PC-9 (cell line): ENCODE measurements at regions not wholly inside any gene's neighbourhood (a gene's known extent, or its start where the extent isn't known, plus 50 kb on each side); places are given as distances from the start of the nearest gene placed in this dataset.

Experiments used
- BruUV-seq: library from RNA; stranded (reverse); fragments of 400-500 nt; replicated peaks from 2 replicates; lab custom pipeline; 2021; lab: Mats Ljungman, UMichigan
- CTCF ChIA-PET: fragments of 300-600 bp; sonication (Branson Sonifier 250); formaldehyde crosslinking; loops from one replicate; lab custom pipeline; 2022; ENCODE audit warnings: antibody characterized with exemption; lab: Charles Lee
- POLR2A ChIA-PET: fragments of 300-600 bp; sonication (Branson Sonifier 250); formaldehyde crosslinking; loops from one replicate; lab custom pipeline; 2022; ENCODE audit warnings: antibody characterized with exemption; ENCODE audit not compliant: unreplicated experiment; lab: Charles Lee
- DNase-seq, 2 experiments: peaks; one replicate each; pipeline versions ENCODE4 v3.0.0 to v3.0.0-alpha.2; 2015 to 2022; ENCODE audit warnings: mixed read lengths in 1 of 2
- H2AFZ ChIP-seq: fragments of 200-600 bp; sonication (generic); 2 replicates; pipeline ENCODE4 v1.8.1; 2017; ENCODE audit warnings: antibody characterized with exemption
- H3F3A ChIP-seq: fragments of 200-600 bp; sonication (generic); 2 replicates; pipeline ENCODE4 v1.8.1; 2017; ENCODE audit warnings: antibody characterized with exemption, mild to moderate bottlenecking, low read depth; ENCODE audit not compliant: insufficient read depth
- H3K27ac ChIP-seq: fragments of 200-600 bp; sonication (generic); 2 replicates; pipeline ENCODE4 v1.6.1; 2016; ENCODE audit warnings: mixed run types
- H3K27me3 ChIP-seq: fragments of 200-600 bp; sonication (generic); 2 replicates; pipeline ENCODE4 v1.6.1; 2016; ENCODE audit warnings: low read depth, mixed run types; ENCODE audit not compliant: insufficient read depth
- H3K36me3 ChIP-seq: fragments of 200-600 bp; sonication (generic); 2 replicates; pipeline ENCODE4 v1.6.1; 2016; ENCODE audit warnings: low read depth, mixed run types
- H3K4me1 ChIP-seq: fragments of 200-600 bp; sonication (generic); replicated peaks from 2 replicates; pipeline ENCODE4 v1.6.1; 2016; ENCODE audit warnings: mixed run types; ENCODE audit not compliant: insufficient read depth
- H3K4me2 ChIP-seq: fragments of 200-600 bp; sonication (generic); 2 replicates; pipeline ENCODE4 v1.6.1; 2017; ENCODE audit warnings: mixed run types
- H3K4me3 ChIP-seq: fragments of 200-600 bp; sonication (generic); 2 replicates; pipeline ENCODE4 v1.6.1; 2016; ENCODE audit warnings: mixed run types
- H3K79me2 ChIP-seq: fragments of 200-600 bp; sonication (generic); 2 replicates; pipeline ENCODE4 v1.6.1; 2017; ENCODE audit warnings: low read depth, mixed run types
- H3K9me2 ChIP-seq: fragments of 200-600 bp; sonication (generic); 2 replicates; pipeline ENCODE4 v1.8.1; 2017; ENCODE audit warnings: mild to moderate bottlenecking; ENCODE audit not compliant: insufficient read depth
- H3K9me3 ChIP-seq: fragments of 200-600 bp; sonication (generic); 2 replicates; pipeline ENCODE4 v1.8.1; 2016; ENCODE audit warnings: low read depth; ENCODE audit not compliant: insufficient read depth
- H4K20me1 ChIP-seq: fragments of 200-600 bp; sonication (generic); 2 replicates; pipeline ENCODE4 v1.8.1; 2017; ENCODE audit not compliant: insufficient read depth
- CTCF ChIP-seq: fragments of 200-600 bp; sonication (generic); conservative IDR thresholded peaks from 2 replicates; pipeline ENCODE4 v1.6.1; 2017; ENCODE audit warnings: mixed run types, antibody characterized with exemption, mild to moderate bottlenecking, moderate library complexity
- EZH2 ChIP-seq: fragments of 200-600 bp; sonication (generic); IDR thresholded peaks from 2 replicates; pipeline ENCODE4 v1.8.0; 2017; ENCODE audit warnings: antibody characterized with exemption, low read depth
- intact Hi-C: fragments of 100-400 bp; cut with micrococcal nuclease; formaldehyde crosslinking; loops from one replicate; pipeline ENCODE4 v1.10.0; 2022; ENCODE audit not compliant: unreplicated experiment

DNA sequence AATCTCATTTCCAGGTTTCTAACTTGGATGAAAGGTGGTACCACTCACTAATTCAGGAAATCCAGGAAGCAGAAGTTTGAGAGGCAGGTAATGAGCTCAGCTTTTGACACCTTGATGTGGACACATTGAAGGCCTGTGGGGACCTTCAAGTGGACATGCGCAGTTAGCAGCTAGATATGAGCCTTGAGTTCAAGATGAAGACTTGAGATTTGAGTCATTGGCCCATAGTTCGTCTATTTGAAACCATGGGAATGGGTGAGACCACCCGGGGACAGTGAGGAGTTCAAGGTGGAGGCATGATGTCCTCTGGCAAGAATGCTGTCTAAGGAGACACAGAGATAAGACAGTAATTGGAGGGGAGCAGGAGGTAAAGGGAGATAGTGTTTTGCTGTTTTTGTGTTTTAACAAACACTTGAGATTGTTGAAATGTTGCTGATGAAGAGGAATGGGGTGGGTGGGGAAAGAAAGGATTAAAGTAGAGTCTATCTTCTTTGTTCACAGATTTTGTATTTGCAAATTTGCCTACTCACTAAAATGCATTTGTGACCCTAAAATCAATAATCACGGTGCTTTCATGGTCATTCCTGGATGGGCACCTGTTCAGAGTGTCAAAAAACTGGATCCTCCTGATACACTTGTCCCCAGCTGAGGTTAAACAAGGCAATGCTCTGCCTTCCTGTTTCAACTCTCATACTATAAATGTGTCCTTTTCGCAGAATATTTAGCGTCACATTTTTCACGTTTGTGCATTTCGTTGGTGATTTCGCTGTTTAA, 69.5 kb upstream of the PLXNC1 start:
- no peaks in the 10 kb centered on the region for H3K79me2 ChIP-seq
- no peaks in the 10 kb centered on the region for H3K9me2 ChIP-seq
- no peak overlapping the region for H3K4me3 ChIP-seq
- no peaks in the 10 kb centered on the region for H3K4me1 ChIP-seq
- no peaks in the 10 kb centered on the region for H3F3A ChIP-seq
- no peak overlapping the region for H2AFZ ChIP-seq
- no peaks in the 10 kb centered on the region for H3K27me3 ChIP-seq
- no peak for DNase-seq
- TF ChIP-seq EZH2 (no peak), CTCF (no peak)
- POLR2A ChIA-PET = no interaction called here
- BruUV-seq = no TSS peak
- intact Hi-C loops = no loop called here
- H3K4me2 ChIP-seq = no peak overlapping the region
- H3K36me3 ChIP-seq = no peaks in the 10 kb centered on the region
- H3K27ac ChIP-seq = no peak overlapping the region
- CTCF ChIA-PET = no interaction called here
- H4K20me1 ChIP-seq = no peaks in the 10 kb centered on the region
- H3K9me3 ChIP-seq = no peaks in the 10 kb centered on the region

- CTCF ChIA-PET = no interaction called here
Measured at GRCh38 chr12:94079566-94080340, 68.6 kb upstream of the PLXNC1 start.

More at GRCh38 chr12:94079566-94080340, 68.6 kb upstream of the PLXNC1 start:
- intact Hi-C loops = no loop called here
- Histone ChIP-seq H3K4me2 (no peak overlapping the region), H3F3A (no peaks in the 10 kb centered on the region), H3K36me3 (no peaks in the 10 kb centered on the region), H3K4me1 (no peaks in the 10 kb centered on the region), H3K27ac (no peak overlapping the region), H3K9me2 (no peaks in the 10 kb centered on the region), H3K79me2 (no peaks in the 10 kb centered on the region), H4K20me1 (no peaks in the 10 kb centered on the region), H2AFZ (no peak overlapping the region), H3K27me3 (no peaks in the 10 kb centered on the region), H3K9me3 (no peaks in the 10 kb centered on the region), H3K4me3 (no peak overlapping the region)
- TF ChIP-seq EZH2 (no peak), CTCF (no peak)
- DNase-seq = no peak
- no TSS peak for BruUV-seq
- POLR2A ChIA-PET = no interaction called here
